ENCODE measurements at regions not wholly inside any gene's neighbourhood (a gene's known extent, or its start where the extent isn't known, plus 50 kb on each side); places are given as distances from the start of the nearest gene placed in this dataset.

DNA sequence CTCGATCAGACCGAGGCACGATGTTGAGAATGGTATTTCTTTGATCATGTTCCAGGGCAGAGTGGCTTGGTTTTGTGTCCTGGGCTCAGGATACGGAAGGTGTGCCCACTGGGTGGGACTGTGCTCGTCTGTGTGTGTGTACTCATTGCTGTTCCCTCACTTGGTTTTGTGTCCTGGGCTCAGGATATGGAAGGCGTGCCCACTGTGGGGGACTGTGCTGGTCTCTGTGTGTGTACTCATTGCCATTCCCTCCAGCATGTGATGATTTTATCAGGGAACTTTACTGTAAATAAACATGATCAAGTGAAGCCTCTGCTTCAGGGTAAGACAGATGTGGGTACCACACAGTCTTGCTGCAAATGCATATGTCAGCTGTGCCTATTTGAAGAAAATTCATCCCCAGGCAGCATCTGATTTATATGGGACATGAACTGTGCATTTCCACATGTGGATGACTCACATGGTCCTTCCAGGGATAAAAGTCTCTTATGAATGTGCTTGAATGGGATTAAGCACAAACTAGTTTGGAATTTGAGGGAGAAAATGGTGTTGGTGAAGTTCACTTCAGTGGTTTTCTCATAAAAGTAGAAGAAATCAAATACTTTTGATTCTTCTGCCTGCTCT is 274.3 kb downstream of the QKI start:
- TF ChIP-seq, protein P1, sequence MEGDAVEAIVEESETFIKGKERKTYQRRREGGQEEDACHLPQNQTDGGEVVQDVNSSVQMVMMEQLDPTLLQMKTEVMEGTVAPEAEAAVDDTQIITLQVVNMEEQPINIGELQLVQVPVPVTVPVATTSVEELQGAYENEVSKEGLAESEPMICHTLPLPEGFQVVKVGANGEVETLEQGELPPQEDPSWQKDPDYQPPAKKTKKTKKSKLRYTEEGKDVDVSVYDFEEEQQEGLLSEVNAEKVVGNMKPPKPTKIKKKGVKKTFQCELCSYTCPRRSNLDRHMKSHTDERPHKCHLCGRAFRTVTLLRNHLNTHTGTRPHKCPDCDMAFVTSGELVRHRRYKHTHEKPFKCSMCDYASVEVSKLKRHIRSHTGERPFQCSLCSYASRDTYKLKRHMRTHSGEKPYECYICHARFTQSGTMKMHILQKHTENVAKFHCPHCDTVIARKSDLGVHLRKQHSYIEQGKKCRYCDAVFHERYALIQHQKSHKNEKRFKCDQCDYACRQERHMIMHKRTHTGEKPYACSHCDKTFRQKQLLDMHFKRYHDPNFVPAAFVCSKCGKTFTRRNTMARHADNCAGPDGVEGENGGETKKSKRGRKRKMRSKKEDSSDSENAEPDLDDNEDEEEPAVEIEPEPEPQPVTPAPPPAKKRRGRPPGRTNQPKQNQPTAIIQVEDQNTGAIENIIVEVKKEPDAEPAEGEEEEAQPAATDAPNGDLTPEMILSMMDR (IDR thresholded peaks at IDR 0.05) = no peak
- TF ChIP-seq POLR2AphosphoS5 (IDR thresholded peaks at IDR 0.05) (no peak), EP300 (IDR thresholded peaks at IDR 0.05; ENCODE audit: low read depth) (no peak), POLR2A (IDR thresholded peaks at IDR 0.05) (no peak)
- in situ Hi-C loops (cut with MboI; ENCODE audit: low pct_ligation_motif_present in 1 of 4, low pct_unique_long_range_greater_than_20kb in 1 of 4, low sequenced_read_pairs in 3 of 4) (no loop called here), intact Hi-C loops (cut with DNase I; ENCODE audit: low total_unique reads) (no loop called here)
- Histone ChIP-seq H3K27ac (no peak overlapping the region), H3K27me3 (no peaks in the 10 kb centered on the region), H3K9me3 (no peaks in the 10 kb centered on the region), H3K36me3 (no peaks in the 10 kb centered on the region), H3K4me3 (no peak overlapping the region), H3K4me1 (no peaks in the 10 kb centered on the region)
- WGBS, 2 donors (ENCODE audit: low coverage in 1 of 2) = 79 to 83% methylated on average over 3 to 6 of the region's 6 CpGs
- DNase-seq = no peak

DNA sequence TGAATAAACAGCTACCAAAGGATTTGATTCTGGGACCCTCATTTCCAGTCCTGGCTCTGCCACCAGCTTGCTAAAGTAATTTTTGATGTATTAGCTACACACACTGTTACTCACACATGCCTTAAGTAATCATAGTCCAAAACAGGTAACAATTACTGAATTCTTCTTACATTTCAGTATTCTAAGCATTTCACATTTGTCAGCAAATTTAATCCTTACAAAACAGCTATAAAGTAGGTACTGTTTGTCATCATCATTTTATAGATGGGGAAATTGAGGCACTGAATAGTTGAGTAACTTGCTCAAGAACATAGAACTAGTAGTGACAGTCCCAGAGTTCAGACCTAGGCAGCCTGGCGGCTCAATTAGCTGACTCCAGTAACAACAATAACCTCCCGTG is 272.6 kb downstream of the QKI start:
- H3K36me3 ChIP-seq = no peaks in the 10 kb centered on the region
- TF ChIP-seq, protein P1 (IDR thresholded peaks at IDR 0.05) = no peak
- TF ChIP-seq POLR2AphosphoS5 (IDR thresholded peaks at IDR 0.05) (no peak), EP300 (IDR thresholded peaks at IDR 0.05; ENCODE audit: low read depth) (no peak), POLR2A (IDR thresholded peaks at IDR 0.05) (no peak)
- H3K4me1 ChIP-seq = no peaks in the 10 kb centered on the region

DNA sequence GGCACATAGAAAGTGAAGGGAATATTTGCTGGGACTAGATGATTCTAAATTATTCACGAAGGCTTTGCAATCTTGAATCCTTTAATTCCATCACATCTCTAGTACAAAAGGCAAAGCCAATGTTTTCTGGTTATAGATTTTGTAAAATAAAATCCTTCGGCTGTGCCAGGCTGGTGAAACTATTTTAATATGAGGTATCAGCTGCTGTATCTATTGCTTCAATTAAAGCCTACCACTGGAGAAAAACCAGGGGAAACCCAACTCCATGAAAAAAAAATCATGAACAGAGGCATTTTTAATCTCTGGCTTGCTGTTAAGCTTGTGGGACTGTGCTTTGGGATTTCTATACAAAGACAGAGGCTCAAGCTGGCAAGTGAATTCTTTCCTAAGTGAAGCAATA is 271.8 kb downstream of the QKI start:
- Histone ChIP-seq H3K9me3 (peaks cover 0 to 8% of the 10 kb centered on the region in 2 donors), H3K4me3 (no peak overlapping the region), H3K4me1 (no peaks in the 10 kb centered on the region), H3K27ac (no peak overlapping the region), H3K36me3 (no peaks in the 10 kb centered on the region), H3K27me3 (no peaks in the 10 kb centered on the region)
- TF ChIP-seq, protein P1 (IDR thresholded peaks at IDR 0.05) = no peak
- no peak for TF ChIP-seq POLR2AphosphoS5 (IDR thresholded peaks at IDR 0.05)
- no peak for TF ChIP-seq POLR2A (IDR thresholded peaks at IDR 0.05)
- TF ChIP-seq EP300 (IDR thresholded peaks at IDR 0.05; ENCODE audit: low read depth) = no peak
- 92 to 100% methylated on average over 1 to 2 of the region's 2 CpGs for WGBS, 2 donors (ENCODE audit: low coverage in 1 of 2)
- intact Hi-C loops (cut with DNase I; ENCODE audit: low total_unique reads) = no loop called here
- DNase-seq = no peak
- in situ Hi-C loops (cut with MboI; ENCODE audit: low pct_ligation_motif_present in 1 of 4, low pct_unique_long_range_greater_than_20kb in 1 of 4, low sequenced_read_pairs in 3 of 4) = no loop called here

More for the DNA sequence above, 272.6 kb downstream of the QKI start:
- Histone ChIP-seq H3K27me3 (no peaks in the 10 kb centered on the region), H3K4me3 (no peak overlapping the region), H3K9me3 (peaks cover 0 to 8% of the 10 kb centered on the region in 2 donors), H3K27ac (no peak overlapping the region)
- intact Hi-C loops (cut with DNase I; ENCODE audit: low total_unique reads) (no loop called here), in situ Hi-C loops (cut with MboI; ENCODE audit: low pct_ligation_motif_present in 1 of 4, low pct_unique_long_range_greater_than_20kb in 1 of 4, low sequenced_read_pairs in 3 of 4) (no loop called here)
- no peak for DNase-seq
- WGBS, 2 donors (ENCODE audit: low coverage in 1 of 2) = 88 to 100% methylated on average over 1 to 2 of the region's 2 CpGs

DNA sequence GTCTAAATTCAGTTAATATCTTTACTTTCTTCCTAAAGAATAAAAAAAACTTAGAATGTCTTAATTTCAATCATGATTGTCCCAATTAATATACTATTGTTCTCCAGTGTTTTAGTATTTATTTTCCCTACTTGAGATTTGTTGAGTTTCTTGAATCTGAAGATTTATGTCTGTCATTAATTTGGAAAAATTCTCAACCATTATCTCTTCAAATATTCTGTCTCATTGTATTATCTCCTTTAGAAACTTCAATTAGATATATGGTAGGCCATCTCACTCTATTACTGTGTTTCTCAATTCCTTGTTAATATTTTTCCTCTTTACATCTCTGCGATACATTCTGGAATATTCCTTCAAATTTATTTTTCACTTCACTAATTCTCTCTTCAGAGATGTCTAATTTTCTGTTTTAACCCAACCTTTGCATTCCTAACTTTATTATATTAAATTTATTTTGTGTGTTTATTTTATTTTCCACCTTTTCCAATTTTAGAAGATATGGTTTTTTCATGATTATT is 268.6 kb downstream of the QKI start:
- no peak overlapping the region for H3K4me3 ChIP-seq
- no peak overlapping the region for H3K27ac ChIP-seq
- DNase-seq = no peak
- H3K9me3 ChIP-seq = peaks cover 0 to 8% of the 10 kb centered on the region in 2 donors
- no peaks in the 10 kb centered on the region for H3K4me1 ChIP-seq
- in situ Hi-C loops (cut with MboI; ENCODE audit: low pct_ligation_motif_present in 1 of 4, low pct_unique_long_range_greater_than_20kb in 1 of 4, low sequenced_read_pairs in 3 of 4) = no loop called here
- TF ChIP-seq, protein P1 (IDR thresholded peaks at IDR 0.05) = no peak
- TF ChIP-seq POLR2A (IDR thresholded peaks at IDR 0.05) (no peak), POLR2AphosphoS5 (IDR thresholded peaks at IDR 0.05) (no peak), EP300 (IDR thresholded peaks at IDR 0.05; ENCODE audit: low read depth) (no peak)
- H3K27me3 ChIP-seq = no peaks in the 10 kb centered on the region
- intact Hi-C loops (cut with DNase I; ENCODE audit: low total_unique reads) = no loop called here
- WGBS, 2 donors (ENCODE audit: low coverage in 1 of 2) = 92 to 100% methylated on average over 1 of the region's 1 CpG
- H3K36me3 ChIP-seq = no peaks in the 10 kb centered on the region
